ENCODE measurements at regions not wholly inside any gene's neighbourhood (a gene's known extent, or its start where the extent isn't known, plus 50 kb on each side); places are given as distances from the start of the nearest gene placed in this dataset.

DNA sequence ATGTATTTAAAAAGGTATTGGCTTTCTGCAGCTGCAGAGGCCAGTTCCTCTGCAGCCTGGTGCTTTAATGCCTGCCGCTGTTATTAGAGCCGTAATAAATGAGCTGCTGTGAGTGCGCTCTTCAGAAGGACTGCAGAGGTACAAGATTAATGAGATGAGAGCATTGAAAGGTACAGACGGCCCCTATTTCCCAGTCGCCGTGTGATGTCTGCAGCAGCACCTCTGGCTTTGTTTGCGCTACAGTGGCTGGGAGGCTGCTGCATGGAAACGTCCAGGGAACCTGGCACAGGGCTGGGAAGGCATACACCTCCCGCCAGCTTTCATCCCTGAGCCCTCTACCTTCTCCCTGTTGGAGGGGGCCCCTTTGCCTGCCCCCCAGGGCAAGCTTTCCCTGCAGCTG lies 383.8 kb upstream of the ZMIZ1 start:
- peaks cover 0 to 10% (median 0%) of the 10 kb centered on the region in 3 donors for H3K9me3 ChIP-seq (ENCODE audit: control extremely low read depth in 1 of 3, control insufficient read depth in 2 of 3, insufficient read depth in 1 of 3, low read length in 2 of 3)
- ChIA-PET POLR2A (no interaction called here), CTCF (no interaction called here)
- no peaks in the 10 kb centered on the region for H4K20me1 ChIP-seq (ENCODE audit: control insufficient read depth, insufficient read depth, low read length, poor library complexity, severe bottlenecking)
- no peaks in the 10 kb centered on the region for H3K36me3 ChIP-seq (replicated peaks in 1 of 2; ENCODE audit: control extremely low read depth in 1 of 2, control insufficient read depth in 1 of 2, extremely low read depth in 1 of 2, insufficient read depth in 2 of 2, low read length in 1 of 2)
- ATAC-seq (ENCODE audit: low read depth) (no peak), DNase-seq (no peak)
- H3K27me3 ChIP-seq (replicated peaks in 1 of 4; ENCODE audit: control extremely low read depth in 1 of 4, control insufficient read depth in 3 of 4, insufficient read depth in 4 of 4, low read length in 3 of 4) = peaks cover 0 to 8% (median 3%) of the 10 kb centered on the region in 4 experiments
- Mint-ChIP-seq H3K4me1 (no peaks in the 10 kb centered on the region), H3K9me3 (ENCODE audit: insufficient read depth) (peaks cover 2% of the 10 kb centered on the region), H3K4me3 (no peak overlapping the region), H3K27ac (no peak overlapping the region), H3K27me3 (peaks cover 46% of the 10 kb centered on the region)
- TF ChIP-seq EZH2 (IDR thresholded peaks at IDR 0.05; ENCODE audit: borderline replicate concordance, insufficient read depth, low read depth, low read length, poor library complexity, severe bottlenecking) = no peak
- TF ChIP-seq, protein P1, sequence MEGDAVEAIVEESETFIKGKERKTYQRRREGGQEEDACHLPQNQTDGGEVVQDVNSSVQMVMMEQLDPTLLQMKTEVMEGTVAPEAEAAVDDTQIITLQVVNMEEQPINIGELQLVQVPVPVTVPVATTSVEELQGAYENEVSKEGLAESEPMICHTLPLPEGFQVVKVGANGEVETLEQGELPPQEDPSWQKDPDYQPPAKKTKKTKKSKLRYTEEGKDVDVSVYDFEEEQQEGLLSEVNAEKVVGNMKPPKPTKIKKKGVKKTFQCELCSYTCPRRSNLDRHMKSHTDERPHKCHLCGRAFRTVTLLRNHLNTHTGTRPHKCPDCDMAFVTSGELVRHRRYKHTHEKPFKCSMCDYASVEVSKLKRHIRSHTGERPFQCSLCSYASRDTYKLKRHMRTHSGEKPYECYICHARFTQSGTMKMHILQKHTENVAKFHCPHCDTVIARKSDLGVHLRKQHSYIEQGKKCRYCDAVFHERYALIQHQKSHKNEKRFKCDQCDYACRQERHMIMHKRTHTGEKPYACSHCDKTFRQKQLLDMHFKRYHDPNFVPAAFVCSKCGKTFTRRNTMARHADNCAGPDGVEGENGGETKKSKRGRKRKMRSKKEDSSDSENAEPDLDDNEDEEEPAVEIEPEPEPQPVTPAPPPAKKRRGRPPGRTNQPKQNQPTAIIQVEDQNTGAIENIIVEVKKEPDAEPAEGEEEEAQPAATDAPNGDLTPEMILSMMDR (IDR thresholded peaks at IDR 0.05) = no peak
- no peak overlapping the region for H3K9ac ChIP-seq (ENCODE audit: low read length)
- no peak overlapping the region for H3K4me2 ChIP-seq (replicated peaks; ENCODE audit: low read depth, low read length, poor library complexity, severe bottlenecking)
- H2AFZ ChIP-seq (ENCODE audit: insufficient read depth, low read depth, low read length, poor library complexity, severe bottlenecking) = no peak overlapping the region
- no peak overlapping the region for H3K27ac ChIP-seq (ENCODE audit: low read length in 2 of 2)
- no peaks in the 10 kb centered on the region for H3K4me1 ChIP-seq (ENCODE audit: control insufficient read depth in 2 of 2, insufficient read depth in 2 of 2, low read length in 2 of 2)
- 95% methylated on average over 9 of the region's 9 CpGs for WGBS (ENCODE audit: insufficient coverage)
- H3K79me2 ChIP-seq (ENCODE audit: control insufficient read depth, insufficient read depth, low read length) = no peaks in the 10 kb centered on the region
- H3K4me3 ChIP-seq (ENCODE audit: control extremely low read depth in 1 of 5, extremely low read depth in 1 of 5, insufficient read depth in 1 of 5, low read depth in 2 of 5, low read length in 4 of 5) = no peak overlapping the region
- intact Hi-C loops (cut with micrococcal nuclease) = no loop called here

DNA sequence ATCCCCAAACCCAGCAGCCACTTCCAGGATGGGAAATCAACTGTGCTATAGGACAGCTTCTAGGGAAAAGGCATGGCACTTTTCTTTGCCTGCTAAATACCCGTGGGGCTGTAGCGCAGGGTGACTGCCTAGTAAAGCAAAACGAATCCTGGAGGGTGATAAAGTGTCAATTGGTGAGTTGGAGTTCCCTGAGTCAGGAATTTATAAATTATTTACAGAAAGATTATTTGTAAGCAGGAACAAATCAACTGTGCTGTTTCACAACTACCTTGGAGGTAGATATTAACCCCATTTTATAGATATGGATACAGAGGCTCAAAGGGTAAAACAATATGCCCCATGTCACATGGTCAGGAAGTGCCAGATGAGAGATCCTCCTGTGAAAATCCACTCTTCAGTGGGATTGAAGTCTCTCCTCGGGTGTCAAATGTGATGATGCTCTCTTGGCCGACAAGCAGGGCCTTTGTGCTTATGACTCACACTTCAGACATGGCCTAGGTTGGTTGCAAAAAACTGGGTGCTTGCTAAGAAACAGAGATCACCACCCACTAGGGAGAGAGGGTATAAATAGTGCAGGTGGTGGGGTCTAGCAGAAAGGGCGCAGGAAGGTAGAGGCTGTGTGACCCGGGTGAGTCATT lies 383.2 kb upstream of the ZMIZ1 start:
- 83% methylated on average over 3 of the region's 7 CpGs for WGBS (ENCODE audit: insufficient coverage)
- intact Hi-C loops (cut with micrococcal nuclease) = no loop called here
- H3K27me3 Mint-ChIP-seq = peaks cover 44% of the 10 kb centered on the region
- H3K4me1 Mint-ChIP-seq = no peaks in the 10 kb centered on the region
- POLR2A ChIA-PET = no interaction called here
- H3K27ac ChIP-seq (ENCODE audit: low read length in 2 of 2) = no peak overlapping the region
- TF ChIP-seq, protein P1 (IDR thresholded peaks at IDR 0.05) = no peak
- no peak for TF ChIP-seq EZH2 (IDR thresholded peaks at IDR 0.05; ENCODE audit: borderline replicate concordance, insufficient read depth, low read depth, low read length, poor library complexity, severe bottlenecking)
- no peak overlapping the region for H3K4me3 Mint-ChIP-seq
- peaks cover 0 to 8% (median 3%) of the 10 kb centered on the region in 4 experiments for H3K27me3 ChIP-seq (replicated peaks in 1 of 4; ENCODE audit: control extremely low read depth in 1 of 4, control insufficient read depth in 3 of 4, insufficient read depth in 4 of 4, low read length in 3 of 4)
- peaks cover 2% of the 10 kb centered on the region for H3K9me3 Mint-ChIP-seq (ENCODE audit: insufficient read depth)
- H3K36me3 ChIP-seq (replicated peaks in 1 of 2; ENCODE audit: control extremely low read depth in 1 of 2, control insufficient read depth in 1 of 2, extremely low read depth in 1 of 2, insufficient read depth in 2 of 2, low read length in 1 of 2) = no peaks in the 10 kb centered on the region
- no peak overlapping the region for H3K4me2 ChIP-seq (replicated peaks; ENCODE audit: low read depth, low read length, poor library complexity, severe bottlenecking)
- H4K20me1 ChIP-seq (ENCODE audit: control insufficient read depth, insufficient read depth, low read length, poor library complexity, severe bottlenecking) = no peaks in the 10 kb centered on the region
- CTCF ChIA-PET = no interaction called here
- no peak overlapping the region for H3K9ac ChIP-seq (ENCODE audit: low read length)
- no peaks in the 10 kb centered on the region for H3K79me2 ChIP-seq (ENCODE audit: control insufficient read depth, insufficient read depth, low read length)
- H3K9me3 ChIP-seq (ENCODE audit: control extremely low read depth in 1 of 3, control insufficient read depth in 2 of 3, insufficient read depth in 1 of 3, low read length in 2 of 3) = peaks cover 0 to 10% (median 0%) of the 10 kb centered on the region in 3 donors
- DNase-seq = no peak
- no peak overlapping the region for H3K27ac Mint-ChIP-seq
- H3K4me1 ChIP-seq (ENCODE audit: control insufficient read depth in 2 of 2, insufficient read depth in 2 of 2, low read length in 2 of 2) = no peaks in the 10 kb centered on the region
- ATAC-seq (ENCODE audit: low read depth) = no peak
- H3K4me3 ChIP-seq (ENCODE audit: control extremely low read depth in 1 of 5, extremely low read depth in 1 of 5, insufficient read depth in 1 of 5, low read depth in 2 of 5, low read length in 4 of 5) = no peak overlapping the region
- H2AFZ ChIP-seq (ENCODE audit: insufficient read depth, low read depth, low read length, poor library complexity, severe bottlenecking) = no peak overlapping the region
